Dedifferentiated amniotic fluid mesenchymal stem cell (primary cell): ENCODE measurements at regions not wholly inside any gene's neighbourhood (a gene's known extent, or its start where the extent isn't known, plus 50 kb on each side); places are given as distances from the start of the nearest gene placed in this dataset.

Experiments used
- DNase-seq: peaks from one replicate; pipeline ENCODE4 v3.0.0-alpha.2; 2016; ENCODE audit errors: extremely low spot score

GRCh38 chr4:41458689-41459088 lies 79.3 kb upstream of the LIMCH1 start:
- DNase-seq, result no peak

GRCh38 chr4:41460641-41461040 lies 77.3 kb upstream of the LIMCH1 start:
- no peak for DNase-seq

- DNase-seq, result no peak
Observed at GRCh38 chr4:41461780-41462307, 76.1 kb upstream of the LIMCH1 start.

GRCh38 chr4:41465146-41465761 lies 72.7 kb upstream of the LIMCH1 start:
- no peak for DNase-seq

GRCh38 chr4:41466249-41466648 lies 71.7 kb upstream of the LIMCH1 start:
- DNase-seq, result no peak

- DNase-seq, result no peak
Observed at GRCh38 chr4:41468122-41468521, 69.8 kb upstream of the LIMCH1 start.

GRCh38 chr4:41471126-41472071 lies 66.6 kb upstream of the LIMCH1 start:
- no peak for DNase-seq

GRCh38 chr4:41472081-41472480 lies 65.9 kb upstream of the LIMCH1 start:
- no peak for DNase-seq

GRCh38 chr4:41473176-41473575 lies 64.8 kb upstream of the LIMCH1 start:
- DNase-seq, result no peak

- DNase-seq, result no peak
Observed at GRCh38 chr4:41475402-41475801, 62.6 kb upstream of the LIMCH1 start.

- DNase-seq, result no peak
Observed at GRCh38 chr4:41476310-41476885, 61.6 kb upstream of the LIMCH1 start.

- no peak for DNase-seq
Observed at GRCh38 chr4:41477181-41477905, 60.6 kb upstream of the LIMCH1 start.

GRCh38 chr4:41478518-41478917 lies 59.4 kb upstream of the LIMCH1 start:
- no peak for DNase-seq

- DNase-seq, result no peak
Observed at GRCh38 chr4:41480896-41481311, 57.1 kb upstream of the LIMCH1 start.

- DNase-seq, result no peak
Observed at GRCh38 chr4:41483771-41484170, 54.2 kb upstream of the LIMCH1 start.

- no peak for DNase-seq
Observed at GRCh38 chr4:41485041-41485440, 52.9 kb upstream of the LIMCH1 start.

GRCh38 chr4:41487868-41488440 lies 50.0 kb upstream of the LIMCH1 start:
- DNase-seq, result no peak
